Fibroblast of skin of right quadriceps (primary cell): ENCODE measurements at regions not wholly inside any gene's neighbourhood (a gene's known extent, or its start where the extent isn't known, plus 50 kb on each side); places are given as distances from the start of the nearest gene placed in this dataset.
"Not testable (repeated sequence)": the region's sequence is repeated elsewhere in the genome, so short reads cannot be mapped to it uniquely, and the experiment has no call there.

ENCODE experiments used
- DNase-seq: peaks from one replicate; pipeline ENCODE4 v3.0.0-alpha.2; 2013

DNA sequence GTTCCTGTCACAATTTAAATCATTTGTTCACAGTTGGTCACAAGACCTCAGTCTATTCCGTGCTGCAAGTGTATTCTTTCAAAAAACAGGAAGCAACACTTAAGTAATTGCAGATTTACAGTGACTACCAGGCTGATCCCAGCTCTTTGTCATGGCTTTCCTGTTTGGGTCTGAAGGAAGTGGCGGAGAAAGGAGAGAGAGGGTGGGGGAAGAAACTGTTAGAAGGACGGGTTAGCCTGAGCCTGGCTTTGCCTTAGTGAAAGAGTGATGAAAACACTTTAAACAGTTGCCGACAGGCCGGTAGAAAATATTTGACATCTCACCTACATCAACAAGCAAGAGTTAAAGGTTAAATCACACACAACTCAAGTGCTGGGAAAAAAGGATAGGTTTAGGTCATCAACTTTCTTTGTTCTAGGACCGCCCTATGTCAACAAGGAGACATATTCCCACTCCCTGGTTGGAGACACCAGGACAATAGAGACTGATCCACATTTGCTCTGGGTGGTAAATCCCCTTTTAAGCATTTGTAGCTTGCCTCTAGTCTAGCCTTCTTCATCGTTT, 102.2 kb upstream of the DAB2 start:
- DNase-seq = peak; percentile 68

- DNase-seq = not testable (repeated sequence)
These were observed 101.0 kb upstream of the DAB2 start for GRCh38 chr5:39525781-39526180.

DNA sequence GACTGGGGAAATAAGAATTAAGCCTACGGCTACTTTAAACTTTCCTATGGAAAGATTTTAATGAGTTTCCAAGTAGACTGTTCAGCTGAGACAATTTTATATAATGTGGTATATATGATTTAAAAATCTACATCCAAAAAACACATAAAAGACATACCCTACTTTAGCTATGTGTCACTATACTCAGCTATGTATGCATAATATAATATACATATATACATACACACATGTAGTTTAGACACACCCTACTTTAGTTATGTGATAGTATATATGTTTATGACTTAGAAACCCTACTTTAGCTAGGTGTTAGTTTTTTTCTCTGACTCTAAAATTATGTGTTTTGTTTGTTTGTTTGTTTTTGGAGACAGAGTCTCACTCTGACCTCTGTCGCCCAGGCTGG, 100.5 kb upstream of the DAB2 start:
- DNase-seq = no peak

DNA sequence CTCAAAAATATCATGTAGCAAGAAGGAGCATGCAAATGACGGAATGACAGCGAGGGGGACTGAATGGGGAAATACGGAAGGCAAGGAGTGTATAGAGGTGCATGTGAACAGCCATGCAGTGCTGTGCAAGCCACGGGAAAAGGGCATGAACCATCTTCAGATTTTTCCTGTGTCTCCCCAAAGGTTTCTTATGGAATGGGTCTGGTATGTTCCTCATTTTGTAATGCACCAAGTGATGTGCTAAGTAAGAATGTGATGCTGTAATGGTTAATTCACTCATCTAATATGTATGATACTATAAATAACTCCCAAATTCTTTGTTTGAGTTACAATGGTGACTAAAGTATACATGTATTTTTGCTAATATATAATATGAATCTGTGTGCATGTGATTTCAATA, 99.0 kb upstream of the DAB2 start:
- DNase-seq = peak; percentile 89

- DNase-seq = peak; percentile 30
These were observed 97.3 kb upstream of the DAB2 start for GRCh38 chr5:39521940-39522590.

GRCh38 chr5:39521098-39521860, 96.5 kb upstream of the DAB2 start:
- no peak for DNase-seq

GRCh38 chr5:39520232-39520572, 95.4 kb upstream of the DAB2 start:
- DNase-seq = peak; percentile 95

- peak; percentile 89 for DNase-seq
These were observed 94.9 kb upstream of the DAB2 start for GRCh38 chr5:39519566-39520231.

GRCh38 chr5:39519079-39519478, 94.3 kb upstream of the DAB2 start:
- peak; percentile 33 for DNase-seq

GRCh38 chr5:39518516-39518915, 93.7 kb upstream of the DAB2 start:
- DNase-seq = peak; percentile 96

- DNase-seq = peak; percentile 99
These were observed 93.0 kb upstream of the DAB2 start for GRCh38 chr5:39517800-39518199.

- DNase-seq = no peak
These were observed 91.1 kb upstream of the DAB2 start for GRCh38 chr5:39515881-39516280.

GRCh38 chr5:39513236-39513635, 88.5 kb upstream of the DAB2 start:
- peak; percentile 28 for DNase-seq

GRCh38 chr5:39506211-39506610, 81.4 kb upstream of the DAB2 start:
- no peak for DNase-seq

GRCh38 chr5:39505791-39506190, 81.0 kb upstream of the DAB2 start:
- DNase-seq = no peak

GRCh38 chr5:39505363-39505762, 80.6 kb upstream of the DAB2 start:
- DNase-seq = no peak

DNA sequence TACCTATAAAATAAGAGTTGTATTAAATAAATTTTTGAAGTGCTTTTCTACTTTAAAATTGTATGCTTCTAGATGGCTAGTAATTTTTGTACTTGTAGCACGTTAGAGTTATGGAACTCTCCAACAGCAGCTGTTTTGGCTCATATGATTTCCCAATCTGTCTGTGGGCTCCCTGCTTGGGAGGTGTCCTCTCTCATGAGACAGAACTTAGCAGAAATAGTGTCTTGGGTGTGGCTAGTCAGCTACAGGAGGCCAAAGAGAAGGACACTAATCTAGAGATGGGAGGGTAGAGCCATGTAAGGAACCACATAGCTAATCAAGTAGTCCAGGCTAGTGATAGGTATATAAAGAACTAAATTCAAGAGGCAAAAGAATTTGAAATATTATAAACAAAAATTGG, 78.4 kb upstream of the DAB2 start:
- DNase-seq = peak; percentile 50

GRCh38 chr5:39502704-39503103, 77.9 kb upstream of the DAB2 start:
- no peak for DNase-seq

DNA sequence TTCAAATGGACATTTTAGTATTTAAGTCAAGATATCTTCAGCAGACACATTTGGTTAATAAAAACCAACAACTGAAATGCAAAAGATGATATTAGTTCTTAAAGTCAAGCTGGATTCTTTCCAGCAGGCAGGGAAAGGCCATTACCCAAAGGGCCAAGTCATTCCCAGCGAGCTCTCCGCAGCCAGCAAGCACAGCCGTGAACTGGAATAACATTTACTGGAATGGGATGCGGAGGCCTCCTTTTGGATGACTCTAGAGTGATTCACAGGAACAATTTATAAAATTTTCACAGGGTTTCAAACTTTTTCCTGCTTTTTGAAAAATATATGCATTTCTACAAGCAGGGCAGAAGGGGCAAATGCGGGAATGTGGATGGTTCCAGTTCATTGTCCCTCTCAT, 76.6 kb upstream of the DAB2 start:
- peak; percentile 92 for DNase-seq

DNA sequence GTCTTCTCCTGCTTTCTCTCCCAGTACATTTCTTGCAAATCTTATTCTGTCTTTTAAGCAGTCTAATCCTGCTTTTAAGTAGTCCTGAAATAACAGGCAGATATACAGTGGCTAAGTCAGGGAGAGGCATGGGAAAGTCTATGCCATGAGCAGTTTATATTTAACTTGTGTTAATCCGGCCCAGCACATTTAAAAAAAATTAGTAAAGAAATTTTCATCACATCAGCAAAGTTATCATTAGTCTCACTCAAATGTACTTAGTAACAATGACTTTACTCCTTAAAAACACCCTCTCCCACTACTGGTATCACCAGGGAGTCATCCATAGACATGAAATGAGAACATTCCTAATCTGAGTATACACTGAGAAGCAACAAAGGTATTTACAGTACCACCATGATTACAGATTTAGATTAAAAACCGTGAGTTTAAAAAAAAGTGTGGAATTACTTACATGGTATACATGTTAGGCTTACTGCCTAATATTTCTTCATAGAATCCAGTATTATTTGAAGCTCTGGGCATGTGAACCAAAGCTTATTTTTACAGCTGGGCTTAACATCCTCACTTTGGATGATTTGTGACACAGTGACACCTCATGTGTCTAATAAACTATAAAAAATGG, 75.9 kb upstream of the DAB2 start:
- peak; percentile 71 for DNase-seq

GRCh38 chr5:39498278-39498952, 73.6 kb upstream of the DAB2 start:
- peak; percentile 72 for DNase-seq

DNA sequence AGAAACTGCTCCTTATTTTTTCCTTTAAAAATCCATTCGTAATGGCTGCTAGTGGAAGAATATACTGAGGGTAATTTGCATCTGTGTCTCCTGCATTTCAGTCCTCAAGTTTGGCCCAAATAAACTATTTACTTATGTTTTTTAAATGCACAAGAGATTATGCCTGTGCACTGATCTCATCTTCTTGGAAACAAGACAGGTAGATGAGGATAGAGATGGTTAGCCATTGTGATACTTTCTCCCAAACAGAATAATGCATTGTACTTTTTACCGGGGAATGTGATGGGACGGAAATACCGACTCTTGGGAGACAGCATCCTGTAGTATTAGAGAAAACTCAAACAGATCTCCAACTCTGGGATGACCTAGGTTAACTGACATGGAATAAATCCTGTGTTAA, 72.5 kb upstream of the DAB2 start:
- DNase-seq = no peak

DNA sequence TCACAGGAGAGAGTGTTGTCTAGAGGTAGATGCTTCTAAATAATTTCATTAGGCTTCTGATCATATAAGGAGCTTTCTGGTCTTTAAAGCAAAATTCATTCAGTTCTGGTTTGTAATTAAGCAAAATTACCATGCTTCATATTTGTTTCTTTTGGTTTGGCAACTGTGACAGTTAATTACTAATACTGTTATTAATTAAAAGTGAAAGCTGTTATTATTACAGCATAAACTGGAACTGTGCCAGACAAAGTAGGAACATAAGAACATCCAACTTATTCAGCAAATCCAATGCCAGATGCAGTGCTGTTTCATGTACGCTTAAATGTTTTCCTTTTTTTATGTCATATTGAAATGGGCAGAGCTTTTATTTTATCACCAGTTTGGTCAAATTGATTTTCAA, 70.4 kb upstream of the DAB2 start:
- no peak for DNase-seq
